ENCODE measurements at regions not wholly inside any gene's neighbourhood (a gene's known extent, or its start where the extent isn't known, plus 50 kb on each side); places are given as distances from the start of the nearest gene placed in this dataset.

- no peak for DNase-seq
Measured at GRCh38 chr5:162325143-162325727, 257.7 kb downstream of the GABRG2 start.

DNA sequence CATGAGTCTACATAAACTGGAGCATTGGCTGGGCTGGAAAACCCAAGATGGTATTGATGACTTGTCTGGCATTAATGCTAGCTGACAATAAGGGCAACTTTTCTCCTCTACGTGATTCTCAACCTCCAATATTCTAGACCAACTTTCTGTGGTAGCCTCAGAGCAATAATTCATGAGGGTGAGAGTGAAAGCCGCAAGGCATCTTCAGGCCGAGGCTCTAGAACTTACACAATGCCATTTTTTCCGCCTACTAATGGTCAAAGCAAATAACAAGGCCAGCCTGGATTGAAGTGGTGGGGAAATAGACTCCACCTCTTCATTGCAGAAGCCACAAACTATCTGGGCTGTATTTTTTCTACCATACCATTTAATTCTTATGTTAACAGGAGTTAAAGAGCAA lies 267.4 kb downstream of the GABRG2 start:
- DNase-seq, result no peak

DNA sequence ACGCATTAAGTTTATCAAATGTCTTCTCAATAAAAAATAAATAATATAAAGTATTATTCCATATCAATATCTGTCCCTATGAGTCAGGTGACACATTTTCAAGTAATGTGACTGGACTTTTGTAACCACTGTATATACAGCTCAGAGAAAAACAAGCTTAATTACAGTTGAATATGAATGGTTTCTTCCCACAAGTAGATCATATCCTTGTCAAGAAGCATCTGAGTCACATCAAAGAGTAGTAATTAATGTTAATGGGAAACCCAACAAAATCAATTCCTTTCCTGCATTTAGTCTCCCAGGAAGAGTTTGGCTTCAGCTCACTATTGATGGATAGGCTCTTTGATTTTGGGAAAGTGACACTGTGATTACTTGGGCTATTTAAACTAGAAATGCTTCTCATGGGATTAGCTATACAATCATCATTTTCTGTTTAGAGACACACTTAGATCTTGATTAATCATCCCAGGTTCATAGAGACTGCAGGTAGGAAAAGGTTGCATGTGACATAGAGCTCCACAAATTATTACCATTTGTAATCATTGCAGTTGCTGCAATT lies 292.9 kb downstream of the GABRG2 start:
- DNase-seq, result no peak

DNA sequence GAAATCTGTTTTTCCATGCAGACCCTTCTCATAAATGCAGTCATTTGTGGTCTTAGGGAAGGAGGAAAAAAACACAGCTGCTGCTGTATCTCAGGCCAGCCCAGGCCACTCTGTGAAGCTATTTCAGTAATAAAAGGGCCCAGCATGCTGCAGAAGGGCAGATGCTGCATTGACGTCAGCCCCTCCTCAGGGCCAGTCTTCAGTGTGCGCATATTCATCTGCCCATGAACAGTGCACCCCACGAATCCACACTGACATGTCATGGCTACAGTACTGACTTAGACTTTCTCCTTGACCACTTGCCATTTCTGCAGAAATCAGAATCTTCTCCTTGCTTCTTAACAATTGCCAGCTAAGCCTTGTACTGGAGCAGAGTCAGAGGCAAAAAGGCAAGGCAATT lies 304.7 kb downstream of the GABRG2 start:
- no peak for DNase-seq

- DNase-seq, result no peak
Measured at GRCh38 chr5:162377895-162378294, 310.3 kb downstream of the GABRG2 start.

- no peak for DNase-seq
Measured at GRCh38 chr5:162382839-162383238, 315.3 kb downstream of the GABRG2 start.

DNA sequence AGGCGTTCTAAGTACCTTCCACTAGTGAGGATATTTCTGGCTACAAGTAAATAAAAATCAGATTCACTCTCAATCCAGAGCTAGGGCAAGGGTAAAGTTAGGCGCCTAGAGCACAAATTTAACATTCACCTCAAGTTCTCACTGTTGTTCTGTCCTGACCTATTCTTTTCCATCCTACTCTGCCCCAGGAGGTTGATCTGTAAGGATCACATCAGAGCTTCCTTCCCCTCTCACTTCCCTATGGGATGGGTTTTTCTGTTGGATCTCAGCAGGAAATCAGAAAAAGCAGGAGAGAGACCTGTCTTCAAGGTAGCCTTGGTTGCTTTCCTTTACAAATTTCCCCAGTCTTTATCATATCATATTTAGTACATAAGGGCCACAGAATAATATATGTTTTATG lies 316.7 kb downstream of the GABRG2 start:
- DNase-seq, result no peak

GRCh38 chr5:162391833-162392232 lies 324.3 kb downstream of the GABRG2 start:
- no peak for DNase-seq

DNA sequence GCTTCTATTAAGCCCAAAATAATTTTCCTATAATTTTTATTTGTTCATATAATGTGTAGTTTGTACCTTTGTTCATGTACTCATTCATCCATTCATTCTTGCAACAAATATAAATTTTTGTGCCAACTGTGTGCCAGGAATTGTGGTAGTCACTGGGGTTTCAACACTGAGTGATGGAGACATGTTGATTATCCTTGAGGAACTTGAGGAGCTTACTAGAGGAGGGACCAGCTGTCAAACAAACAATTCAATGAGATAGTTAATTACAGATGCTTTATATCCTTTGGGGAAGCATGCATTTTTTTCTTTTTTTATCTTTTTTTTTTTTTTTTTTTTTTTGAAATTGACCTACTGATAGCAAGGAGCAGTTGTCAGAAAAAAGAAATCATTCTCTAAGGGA lies 324.8 kb downstream of the GABRG2 start:
- DNase-seq, result no peak

DNA sequence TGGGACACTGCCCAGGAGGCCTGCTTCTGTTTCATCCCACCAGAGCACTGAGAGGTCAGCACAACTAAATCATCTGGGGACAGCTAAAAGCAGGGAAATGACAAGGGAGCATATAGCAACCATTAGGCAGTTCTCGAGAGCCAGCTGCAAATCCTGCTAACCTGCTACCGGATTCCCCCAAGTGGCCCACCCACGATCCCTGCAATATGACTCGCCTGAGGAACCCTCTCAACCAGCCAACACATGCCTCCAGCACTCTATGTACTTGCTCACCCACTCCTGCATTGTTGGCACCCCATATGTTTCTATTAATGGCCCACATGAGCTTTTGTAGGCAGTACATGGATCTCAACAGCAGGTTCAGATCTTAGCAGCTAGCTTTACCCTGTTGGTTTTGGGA lies 326.0 kb downstream of the GABRG2 start:
- no peak for DNase-seq

DNA sequence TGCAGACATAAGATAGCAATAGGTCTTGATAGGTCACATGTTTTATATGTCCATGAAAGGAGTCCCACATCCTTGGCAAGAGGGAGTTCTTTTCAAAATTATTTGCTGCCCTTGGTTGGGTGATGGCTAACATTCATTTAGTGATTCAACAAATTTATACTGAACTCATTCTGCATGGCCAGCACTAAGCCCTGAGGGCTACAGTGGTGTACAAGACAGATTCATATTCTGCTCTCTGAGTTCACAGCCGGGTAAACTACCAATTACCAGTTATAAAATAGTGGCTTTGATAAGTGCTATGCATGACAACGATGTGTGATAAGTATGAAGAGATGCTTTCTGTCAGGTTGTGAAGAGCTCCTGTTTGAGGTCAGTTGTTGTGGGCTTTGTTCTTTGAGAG lies 340.0 kb downstream of the GABRG2 start:
- no peak for DNase-seq

DNA sequence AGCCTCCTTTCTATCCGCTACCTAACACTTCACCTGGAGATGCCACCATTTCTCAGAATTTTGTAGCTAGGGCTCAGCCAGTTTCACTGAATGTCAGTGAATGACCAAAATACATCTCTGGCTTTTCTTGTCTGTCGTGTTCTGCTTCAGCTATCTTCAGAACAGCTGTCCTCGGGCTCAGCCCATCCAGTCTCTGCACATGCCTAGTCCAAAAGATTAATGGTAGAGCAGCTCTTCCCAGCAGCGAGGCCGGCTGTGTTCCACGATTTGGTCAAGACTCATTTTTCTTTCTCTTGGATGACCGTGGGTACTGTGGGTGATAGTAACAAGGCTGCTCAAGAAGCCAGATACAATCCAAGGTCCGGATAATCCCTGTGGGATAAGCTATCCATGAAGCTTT lies 342.8 kb downstream of the GABRG2 start:
- DNase-seq, result no peak

- DNase-seq, result no peak
Measured at GRCh38 chr5:162429142-162429541, 361.6 kb downstream of the GABRG2 start.

DNA sequence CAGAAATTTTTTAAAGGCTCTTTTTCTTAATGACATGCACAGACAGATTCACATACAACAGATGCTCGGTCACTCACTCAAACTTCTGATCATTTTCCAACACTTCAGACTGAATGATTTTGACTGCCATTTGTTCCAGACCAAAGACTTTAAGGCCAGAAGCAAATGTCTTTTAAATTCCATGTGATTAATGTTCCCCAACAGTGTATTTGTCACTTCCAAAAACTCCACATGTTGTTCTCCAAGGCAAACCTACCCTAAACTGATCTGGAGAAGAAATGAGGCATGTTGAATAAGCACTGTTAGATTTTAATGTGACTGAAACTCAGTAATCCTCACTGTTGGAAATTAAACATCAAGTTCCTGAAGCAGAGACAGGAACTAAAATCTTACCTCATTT lies 366.7 kb downstream of the GABRG2 start:
- no peak for DNase-seq

GRCh38 chr5:162436055-162436454 lies 368.5 kb downstream of the GABRG2 start:
- DNase-seq, result no peak

DNA sequence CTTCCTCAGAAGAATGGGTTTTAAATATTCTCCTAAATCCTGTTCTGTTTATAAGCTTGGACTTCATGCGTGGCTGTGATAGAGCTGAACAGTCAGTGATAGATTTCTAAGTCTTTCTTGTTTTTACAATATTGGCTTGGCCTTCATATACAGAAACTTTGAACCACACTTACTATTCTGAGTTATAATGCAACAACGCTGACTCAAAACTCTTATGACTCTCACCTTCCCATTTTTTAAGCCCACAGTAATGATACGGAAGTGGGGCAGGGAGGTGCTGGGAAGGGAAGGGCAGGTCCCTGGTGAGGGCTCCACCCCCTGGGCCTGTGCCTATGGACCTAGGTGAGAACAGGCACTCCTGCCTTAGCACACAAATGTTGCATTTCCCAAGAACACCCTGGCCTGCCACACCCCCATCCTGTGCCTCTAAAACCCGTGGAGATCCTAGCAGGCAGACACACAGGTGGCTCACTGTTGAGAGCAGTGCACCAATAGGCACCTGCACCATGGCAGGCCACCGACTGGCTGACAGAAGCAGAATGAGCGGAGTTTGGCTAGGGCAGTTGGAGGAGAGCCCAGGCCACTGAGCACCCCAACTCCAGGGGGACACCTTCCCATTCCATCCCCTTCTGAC lies 376.7 kb downstream of the GABRG2 start:
- no peak for DNase-seq

GRCh38 chr5:162456086-162456485 lies 388.5 kb downstream of the GABRG2 start:
- no peak for DNase-seq

DNA sequence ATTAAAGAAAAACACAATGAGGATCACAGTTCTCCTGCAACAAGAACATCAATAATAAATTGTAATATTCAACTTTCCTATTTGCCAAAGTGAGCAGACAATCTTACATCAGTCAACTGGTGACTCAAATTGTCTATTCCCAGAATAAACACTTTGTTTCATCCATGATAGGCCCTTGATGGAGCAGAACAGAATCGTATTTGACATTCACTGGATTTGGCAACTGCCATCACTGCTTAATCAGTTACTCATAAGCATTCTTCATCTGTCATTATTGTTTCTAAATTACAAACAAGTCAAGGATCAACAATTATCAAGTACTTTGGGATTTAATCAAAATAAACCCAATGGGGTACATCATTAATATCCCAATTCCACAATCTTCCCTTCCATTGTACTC lies 398.4 kb downstream of the GABRG2 start:
- no peak for DNase-seq

DNA sequence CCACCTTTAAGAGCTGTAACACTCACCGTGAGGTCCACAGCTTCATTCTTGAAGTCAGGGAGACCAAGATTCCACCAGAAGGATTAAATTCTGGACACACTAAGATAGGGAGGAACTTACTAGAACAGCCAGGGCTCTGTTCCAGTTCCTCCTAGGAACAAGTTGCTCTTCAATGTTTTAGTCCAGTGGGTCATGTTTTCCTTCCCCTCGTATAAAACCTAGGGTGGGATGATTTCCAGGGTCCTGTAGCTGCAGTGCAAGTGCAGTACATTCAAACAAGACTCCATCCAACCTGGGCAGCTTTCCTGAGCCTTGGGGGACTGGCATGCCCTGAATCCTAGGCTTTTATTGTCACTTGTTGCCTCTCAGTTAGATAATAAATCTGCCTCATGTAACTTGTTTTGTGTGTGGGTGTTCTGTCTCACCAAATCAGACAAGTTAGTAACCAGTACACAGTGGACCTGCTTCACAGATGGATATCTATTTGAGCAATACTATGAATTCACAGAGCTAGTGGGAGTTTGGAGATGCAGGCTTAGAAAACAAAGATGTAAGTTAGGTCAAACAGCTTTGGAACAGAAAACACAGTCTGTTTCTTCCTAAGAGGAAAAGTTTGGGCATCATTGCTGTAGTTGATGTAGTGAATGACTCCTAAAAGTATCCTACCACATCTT lies 405.6 kb downstream of the GABRG2 start:
- DNase-seq, result no peak

- no peak for DNase-seq
Measured at GRCh38 chr5:162474239-162474638, 406.7 kb downstream of the GABRG2 start.

DNA sequence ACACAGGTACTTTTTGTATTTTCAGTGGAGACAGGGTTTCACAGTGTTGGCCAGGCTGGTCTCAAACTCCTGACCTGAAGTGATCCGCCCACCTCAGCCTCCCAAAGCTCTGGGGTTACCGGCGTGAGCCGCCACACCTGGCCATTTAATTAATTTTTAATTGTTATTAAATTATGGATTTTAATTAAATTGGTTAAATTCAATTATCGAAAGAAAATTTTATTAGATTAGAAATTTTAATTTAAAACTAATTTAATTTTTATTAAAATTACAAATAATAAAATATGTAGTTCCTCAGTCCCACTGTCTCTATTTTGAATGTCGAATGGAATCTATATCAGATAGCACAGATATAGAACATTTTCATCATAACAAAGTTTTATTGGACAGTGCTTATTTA lies 416.5 kb downstream of the GABRG2 start:
- no peak for DNase-seq

GRCh38 chr5:162484986-162485385 lies 417.4 kb downstream of the GABRG2 start:
- no peak for DNase-seq

GRCh38 chr5:162485666-162486292 lies 418.2 kb downstream of the GABRG2 start:
- no peak for DNase-seq
